ENCODE measurements at regions not wholly inside any gene's neighbourhood (a gene's known extent, or its start where the extent isn't known, plus 50 kb on each side); places are given as distances from the start of the nearest gene placed in this dataset.

GRCh38 chr19:30880551-30880950 lies 468.7 kb downstream of the TSHZ3 start:
- no peaks in the 10 kb centered on the region for H3K27me3 ChIP-seq (ENCODE audit: control insufficient read depth, insufficient read depth, low read length)
- no peak overlapping the region for H3K4me3 ChIP-seq (replicated peaks in 1 of 4; ENCODE audit: control extremely low read depth in 1 of 4, insufficient read depth in 1 of 4, low read depth in 3 of 4, low read length in 4 of 4)
- H3K36me3 ChIP-seq (ENCODE audit: control insufficient read depth, insufficient read depth, low read length): no peaks in the 10 kb centered on the region
- H3K27ac ChIP-seq (ENCODE audit: insufficient read depth, low read length): no peak overlapping the region
- H3K4me2 ChIP-seq (ENCODE audit: extremely low read depth, insufficient read depth, low read length): no peak overlapping the region
- no peaks in the 10 kb centered on the region for H3K4me1 ChIP-seq (ENCODE audit: control insufficient read depth, extremely low read depth, insufficient read depth, low read length)
- no peaks in the 10 kb centered on the region for H4K20me1 ChIP-seq (ENCODE audit: control insufficient read depth, extremely low read depth, insufficient read depth, low read length)
- no peak for DNase-seq (ENCODE audit: low read depth in 2 of 2)
- H3K9ac ChIP-seq (ENCODE audit: insufficient read depth, low read length): no peak overlapping the region
- H3K79me2 ChIP-seq (ENCODE audit: control insufficient read depth, insufficient read depth, low read length): no peaks in the 10 kb centered on the region
- H3K9me3 ChIP-seq (ENCODE audit: control insufficient read depth, insufficient read depth, low read depth, low read length): no peaks in the 10 kb centered on the region
- no peak for TF ChIP-seq CTCF (conservative IDR thresholded peaks at IDR 0.05 in 1 of 2, IDR thresholded peaks at IDR 0.05 in 1 of 2; ENCODE audit: low read depth in 1 of 2, low read length in 2 of 2)
- TF ChIP-seq EZH2 (IDR thresholded peaks at IDR 0.05; ENCODE audit: low read length, missing control alignments): no peak
- H2AFZ ChIP-seq (ENCODE audit: low read length): no peak overlapping the region

DNA sequence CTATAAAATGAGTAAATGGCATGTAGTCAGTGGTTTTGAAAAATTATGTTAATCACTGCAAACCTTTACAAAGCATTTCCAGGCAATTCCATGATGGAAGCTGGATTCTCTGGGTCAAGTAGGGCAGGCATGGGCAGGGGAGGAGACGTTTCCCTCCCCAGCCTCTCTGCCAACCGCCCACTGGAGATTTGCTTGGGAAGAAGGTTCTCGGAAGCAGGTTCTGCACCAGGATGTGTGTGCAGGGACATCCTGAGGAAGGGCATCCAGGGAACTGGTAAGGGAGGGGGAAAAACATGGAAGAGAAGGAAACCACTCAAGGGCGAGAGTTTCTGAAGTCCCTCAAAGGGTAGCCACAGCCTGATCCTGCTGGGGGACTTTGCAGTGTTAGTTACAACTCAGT lies 469.1 kb downstream of the TSHZ3 start:
- no peak overlapping the region for H3K4me2 ChIP-seq (ENCODE audit: extremely low read depth, insufficient read depth, low read length)
- H3K27ac ChIP-seq (ENCODE audit: insufficient read depth, low read length): no peak overlapping the region
- no peak overlapping the region for H3K4me3 ChIP-seq (replicated peaks in 1 of 4; ENCODE audit: control extremely low read depth in 1 of 4, insufficient read depth in 1 of 4, low read depth in 3 of 4, low read length in 4 of 4)
- H3K4me1 ChIP-seq (ENCODE audit: control insufficient read depth, extremely low read depth, insufficient read depth, low read length): no peaks in the 10 kb centered on the region
- no peak for DNase-seq (ENCODE audit: low read depth in 2 of 2)
- H2AFZ ChIP-seq (ENCODE audit: low read length): no peak overlapping the region
- H3K79me2 ChIP-seq (ENCODE audit: control insufficient read depth, insufficient read depth, low read length): no peaks in the 10 kb centered on the region
- TF ChIP-seq EZH2 (IDR thresholded peaks at IDR 0.05; ENCODE audit: low read length, missing control alignments): no peak
- TF ChIP-seq CTCF (conservative IDR thresholded peaks at IDR 0.05 in 1 of 2, IDR thresholded peaks at IDR 0.05 in 1 of 2; ENCODE audit: low read depth in 1 of 2, low read length in 2 of 2): no peak
- no peaks in the 10 kb centered on the region for H3K27me3 ChIP-seq (ENCODE audit: control insufficient read depth, insufficient read depth, low read length)
- no peaks in the 10 kb centered on the region for H3K9me3 ChIP-seq (ENCODE audit: control insufficient read depth, insufficient read depth, low read depth, low read length)
- H3K36me3 ChIP-seq (ENCODE audit: control insufficient read depth, insufficient read depth, low read length): no peaks in the 10 kb centered on the region
- no peaks in the 10 kb centered on the region for H4K20me1 ChIP-seq (ENCODE audit: control insufficient read depth, extremely low read depth, insufficient read depth, low read length)
- H3K9ac ChIP-seq (ENCODE audit: insufficient read depth, low read length): no peak overlapping the region

- Histone ChIP-seq H3K4me3 (replicated peaks in 1 of 4; ENCODE audit: control extremely low read depth in 1 of 4, insufficient read depth in 1 of 4, low read depth in 3 of 4, low read length in 4 of 4) (no peak overlapping the region), H3K27me3 (ENCODE audit: control insufficient read depth, insufficient read depth, low read length) (no peaks in the 10 kb centered on the region), H3K4me1 (ENCODE audit: control insufficient read depth, extremely low read depth, insufficient read depth, low read length) (no peaks in the 10 kb centered on the region), H2AFZ (ENCODE audit: low read length) (no peak overlapping the region), H3K4me2 (ENCODE audit: extremely low read depth, insufficient read depth, low read length) (no peak overlapping the region), H3K27ac (ENCODE audit: insufficient read depth, low read length) (no peak overlapping the region), H3K36me3 (ENCODE audit: control insufficient read depth, insufficient read depth, low read length) (no peaks in the 10 kb centered on the region), H3K9me3 (ENCODE audit: control insufficient read depth, insufficient read depth, low read depth, low read length) (no peaks in the 10 kb centered on the region), H3K9ac (ENCODE audit: insufficient read depth, low read length) (no peak overlapping the region), H4K20me1 (ENCODE audit: control insufficient read depth, extremely low read depth, insufficient read depth, low read length) (no peaks in the 10 kb centered on the region), H3K79me2 (ENCODE audit: control insufficient read depth, insufficient read depth, low read length) (no peaks in the 10 kb centered on the region)
- no peak for DNase-seq (ENCODE audit: low read depth in 2 of 2)
- TF ChIP-seq CTCF (conservative IDR thresholded peaks at IDR 0.05 in 1 of 2, IDR thresholded peaks at IDR 0.05 in 1 of 2; ENCODE audit: low read depth in 1 of 2, low read length in 2 of 2) (no peak), EZH2 (IDR thresholded peaks at IDR 0.05; ENCODE audit: low read length, missing control alignments) (no peak)
Observed at GRCh38 chr19:30879736-30880135, 469.5 kb downstream of the TSHZ3 start.

Data from fibroblast of lung (primary cell).